Activated CD8-positive, alpha-beta T cell treated with anti-CD3 and anti-CD28 coated beads for 36 hours (primary cell): ENCODE measurements at regions not wholly inside any gene's neighbourhood (a gene's known extent, or its start where the extent isn't known, plus 50 kb on each side); places are given as distances from the start of the nearest gene placed in this dataset.

Source experiments
- ATAC-seq: fragments of 200-7000 bp; cut with Tn5 transposase; one replicate; pipeline ENCODE4 v1.10.0; 2021; ENCODE audit warnings: mild to moderate bottlenecking, moderate library complexity
- CTCF ChIA-PET: fragments of 350-600 bp; sonication (Branson Sonifier 250); formaldehyde crosslinking; loops from one replicate; lab custom pipeline; 2021; ENCODE audit warnings: antibody characterized with exemption; lab: Charles Lee
- POLR2A ChIA-PET: fragments of 350-600 bp; sonication (Branson Sonifier 250); formaldehyde crosslinking; loops from one replicate; lab custom pipeline; 2021; ENCODE audit warnings: antibody characterized with exemption; lab: Charles Lee
- DNase-seq: peaks from one replicate; pipeline ENCODE4 v3.0.0-alpha.2; 2020
- H3K27ac Mint-ChIP-seq: one replicate; pipeline ENCODE4 v1.8.0; 2021; ENCODE audit warnings: mild to moderate bottlenecking, mixed read lengths
- H3K27me3 Mint-ChIP-seq: one replicate; pipeline ENCODE4 v1.8.0; 2021; ENCODE audit warnings: mixed read lengths
- H3K36me3 Mint-ChIP-seq: one replicate; pipeline ENCODE4 v1.8.0; 2021; ENCODE audit warnings: low read depth, mixed read lengths
- H3K4me1 Mint-ChIP-seq: one replicate; pipeline ENCODE4 v1.8.0; 2021; ENCODE audit warnings: low read depth, mixed read lengths
- H3K4me3 Mint-ChIP-seq: one replicate; pipeline ENCODE4 v1.8.0; 2021; ENCODE audit warnings: mild to moderate bottlenecking, moderate library complexity, mixed read lengths
- H3K9me3 Mint-ChIP-seq: one replicate; pipeline ENCODE4 v1.8.0; 2021; ENCODE audit warnings: mixed read lengths
- CTCF ChIP-seq: fragments of 200-600 bp; IDR thresholded peaks from one replicate; pipeline ENCODE4 v1.8.0; 2022; ENCODE audit warnings: antibody characterized with exemption, mild to moderate bottlenecking
- intact Hi-C: fragments of 100-400 bp; cut with micrococcal nuclease; formaldehyde crosslinking; loops from one replicate; pipeline ENCODE4 v1.10.0; 2022

- ATAC-seq (no peak), DNase-seq (no peak)
- CTCF ChIA-PET: interaction anchor here (1.2 kb wide), 1 partner anchor 48 kb away, joined by 3 read pairs; no protein-coding TSS in a partner anchor
- no peaks in the 10 kb centered on the region for H3K27me3 Mint-ChIP-seq
- H3K36me3 Mint-ChIP-seq: no peaks in the 10 kb centered on the region
- H3K4me1 Mint-ChIP-seq: no peaks in the 10 kb centered on the region
- TF ChIP-seq CTCF: no peak
- POLR2A ChIA-PET: no interaction called here
- intact Hi-C loops: no loop called here
- H3K27ac Mint-ChIP-seq: no peak overlapping the region
- H3K9me3 Mint-ChIP-seq: no peaks in the 10 kb centered on the region
- H3K4me3 Mint-ChIP-seq: no peak overlapping the region
Measured at GRCh38 chr3:174620855-174621472, 238.2 kb upstream of the NAALADL2 start.

- H3K9me3 Mint-ChIP-seq: peaks cover 2% of the 10 kb centered on the region
- no peak for ATAC-seq
- H3K4me1 Mint-ChIP-seq: no peaks in the 10 kb centered on the region
- H3K4me3 Mint-ChIP-seq: no peak overlapping the region
- CTCF ChIA-PET: no interaction called here
- no peak for DNase-seq
- no peaks in the 10 kb centered on the region for H3K36me3 Mint-ChIP-seq
- no peak overlapping the region for H3K27ac Mint-ChIP-seq
- intact Hi-C loops: no loop called here
- POLR2A ChIA-PET: no interaction called here
- H3K27me3 Mint-ChIP-seq: no peaks in the 10 kb centered on the region
- TF ChIP-seq CTCF: no peak
Measured at GRCh38 chr3:174633342-174633741, 225.8 kb upstream of the NAALADL2 start.

- Mint-ChIP-seq H3K27me3 (no peaks in the 10 kb centered on the region), H3K36me3 (no peaks in the 10 kb centered on the region), H3K4me1 (no peaks in the 10 kb centered on the region), H3K9me3 (peaks cover 2% of the 10 kb centered on the region), H3K27ac (no peak overlapping the region), H3K4me3 (no peak overlapping the region)
- DNase-seq (no peak), ATAC-seq (no peak)
- no peak for TF ChIP-seq CTCF
- intact Hi-C loops: no loop called here
- POLR2A ChIA-PET: no interaction called here
- CTCF ChIA-PET: no interaction called here
Measured at GRCh38 chr3:174636451-174636850, 222.7 kb upstream of the NAALADL2 start.

GRCh38 chr3:174639406-174639805 is 219.7 kb upstream of the NAALADL2 start:
- no peaks in the 10 kb centered on the region for H3K4me1 Mint-ChIP-seq
- ATAC-seq (no peak), DNase-seq (no peak)
- no peak for TF ChIP-seq CTCF
- no peak overlapping the region for H3K4me3 Mint-ChIP-seq
- no peaks in the 10 kb centered on the region for H3K27me3 Mint-ChIP-seq
- CTCF ChIA-PET: no interaction called here
- no peak overlapping the region for H3K27ac Mint-ChIP-seq
- H3K9me3 Mint-ChIP-seq: peaks cover 2% of the 10 kb centered on the region
- no peaks in the 10 kb centered on the region for H3K36me3 Mint-ChIP-seq
- intact Hi-C loops: no loop called here
- POLR2A ChIA-PET: interaction anchor here (0.7 kb wide), 1 partner anchor 1061 kb away, joined by 3 read pairs; no protein-coding TSS in a partner anchor

GRCh38 chr3:174639970-174640369 is 219.2 kb upstream of the NAALADL2 start:
- POLR2A ChIA-PET: no interaction called here
- CTCF ChIA-PET: no interaction called here
- H3K4me1 Mint-ChIP-seq: no peaks in the 10 kb centered on the region
- no peak for TF ChIP-seq CTCF
- H3K27ac Mint-ChIP-seq: no peak overlapping the region
- no peaks in the 10 kb centered on the region for H3K36me3 Mint-ChIP-seq
- peaks cover 2% of the 10 kb centered on the region for H3K9me3 Mint-ChIP-seq
- no peak for ATAC-seq
- intact Hi-C loops: no loop called here
- no peaks in the 10 kb centered on the region for H3K27me3 Mint-ChIP-seq
- no peak overlapping the region for H3K4me3 Mint-ChIP-seq
- no peak for DNase-seq
